ENCODE measurements at regions not wholly inside any gene's neighbourhood (a gene's known extent, or its start where the extent isn't known, plus 50 kb on each side); places are given as distances from the start of the nearest gene placed in this dataset.

- no peak for ATAC-seq (ENCODE audit: low FRiP score)
- no peak for DNase-seq (ENCODE audit: low spot score)
- TF ChIP-seq, protein P1, sequence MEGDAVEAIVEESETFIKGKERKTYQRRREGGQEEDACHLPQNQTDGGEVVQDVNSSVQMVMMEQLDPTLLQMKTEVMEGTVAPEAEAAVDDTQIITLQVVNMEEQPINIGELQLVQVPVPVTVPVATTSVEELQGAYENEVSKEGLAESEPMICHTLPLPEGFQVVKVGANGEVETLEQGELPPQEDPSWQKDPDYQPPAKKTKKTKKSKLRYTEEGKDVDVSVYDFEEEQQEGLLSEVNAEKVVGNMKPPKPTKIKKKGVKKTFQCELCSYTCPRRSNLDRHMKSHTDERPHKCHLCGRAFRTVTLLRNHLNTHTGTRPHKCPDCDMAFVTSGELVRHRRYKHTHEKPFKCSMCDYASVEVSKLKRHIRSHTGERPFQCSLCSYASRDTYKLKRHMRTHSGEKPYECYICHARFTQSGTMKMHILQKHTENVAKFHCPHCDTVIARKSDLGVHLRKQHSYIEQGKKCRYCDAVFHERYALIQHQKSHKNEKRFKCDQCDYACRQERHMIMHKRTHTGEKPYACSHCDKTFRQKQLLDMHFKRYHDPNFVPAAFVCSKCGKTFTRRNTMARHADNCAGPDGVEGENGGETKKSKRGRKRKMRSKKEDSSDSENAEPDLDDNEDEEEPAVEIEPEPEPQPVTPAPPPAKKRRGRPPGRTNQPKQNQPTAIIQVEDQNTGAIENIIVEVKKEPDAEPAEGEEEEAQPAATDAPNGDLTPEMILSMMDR (IDR thresholded peaks at IDR 0.05): no peak
These were observed 268.3 kb downstream of the MN1 start for GRCh38 chr22:27533105-27533745.

DNA sequence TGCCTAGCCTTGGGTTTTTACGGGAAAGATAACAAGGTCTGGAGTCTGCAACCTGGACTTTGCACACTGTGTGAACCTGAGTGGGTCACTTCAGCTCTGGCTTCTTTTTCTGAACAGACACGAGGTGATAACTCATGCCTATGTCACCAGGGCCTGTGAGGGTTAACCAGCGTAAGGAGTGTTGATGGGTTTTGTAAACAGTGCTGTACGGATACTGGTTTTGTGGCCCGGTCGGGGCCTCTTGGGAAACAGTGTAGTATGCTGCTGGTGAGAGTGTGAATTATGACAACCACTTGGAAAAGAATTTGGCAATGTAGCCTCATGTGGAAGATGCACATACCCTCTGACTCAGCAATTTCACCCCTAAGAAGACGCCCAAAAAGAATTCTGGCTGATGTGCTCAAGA, 266.8 kb downstream of the MN1 start:
- peak; percentile 66 for ATAC-seq (ENCODE audit: low FRiP score)
- TF ChIP-seq, protein P1 (IDR thresholded peaks at IDR 0.05): no peak

DNA sequence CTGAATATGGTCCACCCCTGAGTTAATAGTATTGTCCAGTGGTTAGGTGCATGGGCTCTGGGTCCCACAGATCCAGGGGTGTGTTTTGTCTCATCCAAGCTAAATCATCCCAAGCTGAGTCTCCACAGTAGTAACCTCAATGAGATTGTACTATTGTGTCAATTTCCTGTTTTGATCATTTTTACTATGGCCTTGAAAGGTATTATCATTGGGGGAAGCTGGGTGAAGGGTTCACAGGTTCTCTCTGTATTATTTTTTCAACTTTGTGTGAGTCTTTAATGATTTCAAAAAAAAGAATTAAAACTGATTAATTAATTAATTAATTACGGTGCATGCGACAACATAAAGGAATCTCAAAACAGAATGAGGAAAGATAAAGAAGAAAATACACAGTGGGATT, 266.1 kb downstream of the MN1 start:
- DNase-seq (ENCODE audit: low spot score) (no peak), ATAC-seq (ENCODE audit: low FRiP score) (no peak)
- TF ChIP-seq, protein P1 (IDR thresholded peaks at IDR 0.05): no peak

More for the DNA sequence above, 266.8 kb downstream of the MN1 start:
- no peak for DNase-seq (ENCODE audit: low spot score)

- no peak for ATAC-seq (ENCODE audit: low FRiP score)
- TF ChIP-seq, protein P1 (IDR thresholded peaks at IDR 0.05): no peak
- no peak for DNase-seq (ENCODE audit: low spot score)
These were observed 264.1 kb downstream of the MN1 start for GRCh38 chr22:27537501-27537900.

DNA sequence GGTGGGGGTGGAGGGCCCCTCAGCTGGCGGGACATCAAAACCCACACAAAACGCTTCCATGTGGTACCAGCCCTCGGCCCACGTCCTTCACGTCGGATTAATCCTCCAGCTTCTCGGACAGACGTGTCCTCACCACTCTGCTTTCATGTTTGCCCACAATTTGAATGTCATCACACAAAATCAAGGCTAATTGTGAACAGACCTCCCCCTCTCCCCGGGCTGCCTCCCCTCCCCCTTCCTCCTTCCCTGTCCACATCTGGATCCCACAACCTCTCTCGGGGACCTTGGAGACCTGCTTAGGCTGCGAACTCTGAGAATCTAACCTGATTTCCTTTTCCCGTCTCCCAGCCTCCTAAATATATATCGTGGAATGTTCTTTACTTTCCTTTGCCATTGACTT, 262.9 kb downstream of the MN1 start:
- ATAC-seq (ENCODE audit: low FRiP score) (no peak), DNase-seq (ENCODE audit: low spot score) (no peak)
- TF ChIP-seq, protein P1 (IDR thresholded peaks at IDR 0.05): no peak

DNA sequence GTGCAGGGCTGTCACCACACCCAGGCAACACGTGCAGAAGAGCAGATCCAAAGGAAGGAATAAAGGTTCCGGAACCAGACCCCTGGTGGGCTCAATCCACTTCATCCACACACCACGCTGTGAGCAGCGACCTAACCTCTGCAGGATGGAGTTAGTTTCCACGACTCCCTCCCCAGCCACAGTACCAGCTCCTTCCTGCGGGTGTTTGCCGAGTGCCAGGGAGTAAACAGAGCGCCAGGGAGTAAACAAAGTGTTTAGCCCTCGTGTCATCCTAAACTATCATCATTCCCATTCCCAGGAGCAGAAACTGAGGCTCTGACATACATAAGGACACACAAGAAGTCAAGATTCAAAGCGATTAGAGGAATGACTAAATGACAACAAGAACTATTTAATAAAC, 261.3 kb downstream of the MN1 start:
- ATAC-seq (ENCODE audit: low FRiP score) (no peak), DNase-seq (ENCODE audit: low spot score) (no peak)
- TF ChIP-seq, protein P1 (IDR thresholded peaks at IDR 0.05): no peak

DNA sequence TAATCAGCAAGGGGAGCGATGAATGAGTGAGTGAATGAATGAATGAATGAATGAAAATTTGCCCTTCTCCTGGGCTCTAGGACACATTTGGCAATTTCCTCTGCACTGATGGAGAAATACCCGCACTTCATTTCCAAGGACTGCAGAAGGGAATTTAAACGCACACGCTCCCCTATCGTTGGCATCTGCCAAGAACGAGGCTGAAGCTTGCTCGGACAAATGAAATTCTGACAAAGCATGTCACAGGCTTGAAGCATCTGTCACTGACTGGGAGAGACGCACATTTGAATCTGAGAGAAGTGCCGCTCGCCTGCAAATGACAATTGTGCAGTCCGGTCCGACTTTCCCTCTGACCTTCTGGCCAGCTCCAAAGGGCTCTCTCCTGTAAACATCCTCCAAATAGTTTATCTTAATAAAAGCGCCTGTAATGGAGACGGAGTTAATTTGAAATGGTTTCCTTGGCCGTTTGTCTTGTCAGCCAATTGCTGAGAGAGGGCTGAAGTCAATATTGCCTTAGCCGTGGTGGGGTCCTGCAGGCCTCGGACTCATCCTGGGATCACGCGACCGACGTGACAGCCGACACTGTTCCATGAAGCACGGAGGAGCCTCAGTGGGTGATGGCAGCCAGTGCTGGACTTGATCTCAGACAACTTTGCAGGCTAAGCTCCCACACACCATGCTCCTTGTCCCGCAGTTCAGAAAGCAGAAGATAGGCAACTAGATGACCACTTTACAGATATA, 260.7 kb downstream of the MN1 start:
- TF ChIP-seq, protein P1 (IDR thresholded peaks at IDR 0.05): no peak
- ATAC-seq (ENCODE audit: low FRiP score) (no peak), DNase-seq (ENCODE audit: low spot score) (no peak)
